Choroid plexus epithelial cell (primary cell): ENCODE measurements at regions not wholly inside any gene's neighbourhood (a gene's known extent, or its start where the extent isn't known, plus 50 kb on each side); places are given as distances from the start of the nearest gene placed in this dataset.
A peak's percentile ranks its signal among the peaks of the same experiment; 100 is the strongest.

Source experiments
- DNase-seq: peaks from one replicate; pipeline ENCODE4 v3.0.0-alpha.2; 2010; ENCODE audit warnings: low read depth
- H3K4me3 ChIP-seq: 2 replicates; pipeline ENCODE4 v1.5.1; 2011; ENCODE audit warnings: low read depth, mild to moderate bottlenecking, control low read depth, low read length, moderate library complexity
- CTCF ChIP-seq: conservative IDR thresholded peaks from 2 replicates; pipeline ENCODE4 v1.5.1; 2011; ENCODE audit warnings: low read depth, mild to moderate bottlenecking, control low read depth, inconsistent platforms, low read length, moderate library complexity

- DNase-seq: no peak
- H3K4me3 ChIP-seq: no peak overlapping the region
- TF ChIP-seq CTCF: no peak
Observed at GRCh38 chr2:72037261-72037666, 110.4 kb downstream of the CYP26B1 start.

GRCh38 chr2:72036595-72036994, 111.1 kb downstream of the CYP26B1 start:
- no peak overlapping the region for H3K4me3 ChIP-seq
- no peak for TF ChIP-seq CTCF
- no peak for DNase-seq

GRCh38 chr2:72036173-72036545, 111.5 kb downstream of the CYP26B1 start:
- DNase-seq: no peak
- H3K4me3 ChIP-seq: no peak overlapping the region
- no peak for TF ChIP-seq CTCF

GRCh38 chr2:72035518-72036172, 112.0 kb downstream of the CYP26B1 start:
- DNase-seq: peak; percentile 37

GRCh38 chr2:72034353-72035095, 113.1 kb downstream of the CYP26B1 start:
- no peak for TF ChIP-seq CTCF
- no peak for DNase-seq
- no peak overlapping the region for H3K4me3 ChIP-seq

More at GRCh38 chr2:72035518-72036172, 112.0 kb downstream of the CYP26B1 start:
- TF ChIP-seq CTCF: no peak
- no peak overlapping the region for H3K4me3 ChIP-seq

- no peak for TF ChIP-seq CTCF
- peak; percentile 31 for DNase-seq
- no peak overlapping the region for H3K4me3 ChIP-seq
Observed at GRCh38 chr2:72033636-72034035, 114.0 kb downstream of the CYP26B1 start.
